Stomach (tissue), 8 donors: ENCODE measurements at regions not wholly inside any gene's neighbourhood (a gene's known extent, or its start where the extent isn't known, plus 50 kb on each side); places are given as distances from the start of the nearest gene placed in this dataset.

Experiments
- DNase-seq, 2 donors: peaks; one replicate each; pipeline versions ENCODE4 v3.0.0 to v3.0.0-alpha.2; 2013 to 2019
- H3K27ac ChIP-seq, 5 donors: fragments of 200-600 bp in 4 of 5; sonication (generic) in 4 of 5; one replicate each; pipeline ENCODE4 v1.5.1; 2013 to 2019; ENCODE audit warnings: mild to moderate bottlenecking in 1 of 5, moderate library complexity in 1 of 5
- H3K27me3 ChIP-seq, 3 donors: fragments of 200-600 bp; sonication (generic); one replicate each; pipeline ENCODE4 v1.5.1; 2017 to 2019; ENCODE audit warnings: mixed run types in 1 of 3
- H3K36me3 ChIP-seq, 4 donors: fragments of 200-600 bp; sonication (generic); 1 replicate in 3 of 4; 2 replicates in 1 of 4; pipeline ENCODE4 v1.5.1; 2016 to 2019
- H3K4me1 ChIP-seq, 4 donors: fragments of 200-600 bp; sonication (generic); one replicate each; pipeline ENCODE4 v1.5.1; 2016 to 2019
- H3K4me3 ChIP-seq, 4 donors: fragments of 200-600 bp; sonication (generic) in 3 of 4; one replicate each; pipeline ENCODE4 v1.5.1; 2016 to 2019; ENCODE audit warnings: mild to moderate bottlenecking in 1 of 4
- H3K9me3 ChIP-seq, 4 donors: fragments of 200-600 bp; sonication (generic); one replicate each; pipeline ENCODE4 v1.5.1; 2016 to 2019
- CTCF ChIP-seq, 7 experiments: fragments of 450-650 bp in 4 of 7; fragments of 200-600 bp in 3 of 7; sonication (generic) in 3 of 7; IDR thresholded peaks; one replicate each; pipeline ENCODE4 v1.5.1; 2016 to 2019; ENCODE audit warnings: antibody characterized with exemption in 7 of 7, control low read depth in 2 of 7, mild to moderate bottlenecking in 1 of 7
- EP300 ChIP-seq: sonication (generic); formaldehyde crosslinking; IDR thresholded peaks from one replicate; pipeline ENCODE4 v1.6.1; 2017; ENCODE audit warnings: antibody characterized with exemption
- POLR2A ChIP-seq, 4 donors: fragments of 450-650 bp; IDR thresholded peaks; one replicate each; pipeline ENCODE4 v1.6.1; 2016; ENCODE audit warnings: antibody characterized with exemption in 4 of 4, control low read depth in 2 of 4, mild to moderate bottlenecking in 1 of 4, moderate library complexity in 1 of 4
- POLR2AphosphoS5 ChIP-seq, 3 donors: sonication (generic); formaldehyde crosslinking; IDR thresholded peaks; one replicate each; pipeline ENCODE4 v1.6.1; 2016; ENCODE audit warnings: antibody characterized with exemption in 3 of 3
- WGBS, 5 donors: extraction: QIAGEN DNeasy Blood & Tissue Kit in 3 of 5; methylation state at CpG; one replicate each; pipeline versions ENCODE4 v1.1.5 to v1.1.7; 2013 to 2018; 5-methylcytosine and 5-hydroxymethylcytosine counted together
- intact Hi-C: fragments of 100-400 bp; cut with DNase I; formaldehyde crosslinking; loops from one replicate; pipeline ENCODE4 v1.15.1; 2023; ENCODE audit warnings: low total_unique reads
- donor health status: healthy with polysubstance abuse.
- donor health status: Bipolar disorder and iron deficiency.
- donor health status: healthy.

- Histone ChIP-seq H3K27me3 (no peaks in the 10 kb centered on the region), H3K4me3 (no peak overlapping the region), H3K4me1 (no peaks in the 10 kb centered on the region), H3K27ac (no peak overlapping the region), H3K36me3 (no peaks in the 10 kb centered on the region), H3K9me3 (peaks cover 0 to 11% (median 0%) of the 10 kb centered on the region in 4 donors)
- DNase-seq = no peak
- 46 to 82% (median 78%) methylated on average over 2 of the region's 2 CpGs for WGBS, 5 donors
- TF ChIP-seq CTCF (IDR thresholded peaks at IDR 0.05) = no peak
- TF ChIP-seq POLR2A (IDR thresholded peaks at IDR 0.05) = no peak
- no peak for TF ChIP-seq POLR2AphosphoS5 (IDR thresholded peaks at IDR 0.05)
- no peak for TF ChIP-seq EP300
- intact Hi-C loops = no loop called here
These were observed 1292.0 kb upstream of the PCDH9 start for GRCh38 chr13:68522184-68522583.

- TF ChIP-seq CTCF (IDR thresholded peaks at IDR 0.05) (no peak), EP300 (no peak), POLR2A (IDR thresholded peaks at IDR 0.05) (no peak), POLR2AphosphoS5 (IDR thresholded peaks at IDR 0.05) (no peak)
- intact Hi-C loops = no loop called here
- no peak for DNase-seq
- Histone ChIP-seq H3K4me1 (no peaks in the 10 kb centered on the region), H3K27me3 (no peaks in the 10 kb centered on the region), H3K9me3 (no peaks in the 10 kb centered on the region), H3K4me3 (no peak overlapping the region), H3K27ac (no peak overlapping the region), H3K36me3 (no peaks in the 10 kb centered on the region)
- 84 to 89% (median 85%) methylated on average over 4 of the region's 4 CpGs for WGBS, 5 donors
These were observed 1279.8 kb upstream of the PCDH9 start for GRCh38 chr13:68509734-68510621.

- no peak overlapping the region for H3K27ac ChIP-seq
- no peaks in the 10 kb centered on the region for H3K4me1 ChIP-seq
- no peaks in the 10 kb centered on the region for H3K27me3 ChIP-seq
- H3K36me3 ChIP-seq = no peaks in the 10 kb centered on the region
- intact Hi-C loops = no loop called here
- no peaks in the 10 kb centered on the region for H3K9me3 ChIP-seq
- H3K4me3 ChIP-seq = no peak overlapping the region
- no peak for TF ChIP-seq EP300
- no peak for TF ChIP-seq POLR2A (IDR thresholded peaks at IDR 0.05)
- TF ChIP-seq POLR2AphosphoS5 (IDR thresholded peaks at IDR 0.05) = no peak
- no peak for TF ChIP-seq CTCF (IDR thresholded peaks at IDR 0.05)
- WGBS, 5 donors = 60 to 66% (median 62%) methylated on average over 8 of the region's 8 CpGs
- peak in 1 of 2 donors; percentile 22 for DNase-seq
These were observed 1276.9 kb upstream of the PCDH9 start for GRCh38 chr13:68506888-68507551.

GRCh38 chr13:68490594-68490993, 1260.5 kb upstream of the PCDH9 start:
- Histone ChIP-seq H3K9me3 (no peaks in the 10 kb centered on the region), H3K27me3 (no peaks in the 10 kb centered on the region), H3K27ac (no peak overlapping the region), H3K4me1 (no peaks in the 10 kb centered on the region), H3K4me3 (no peak overlapping the region), H3K36me3 (no peaks in the 10 kb centered on the region)
- DNase-seq = no peak
- TF ChIP-seq CTCF (IDR thresholded peaks at IDR 0.05) (no peak), POLR2A (IDR thresholded peaks at IDR 0.05) (no peak), POLR2AphosphoS5 (IDR thresholded peaks at IDR 0.05) (no peak)
- intact Hi-C loops = no loop called here
- WGBS, 5 donors = 24 to 52% (median 33%) methylated on average over 4 of the region's 4 CpGs
